OCI-LY1 (cell line): ENCODE measurements at regions not wholly inside any gene's neighbourhood (a gene's known extent, or its start where the extent isn't known, plus 50 kb on each side); places are given as distances from the start of the nearest gene placed in this dataset.

ENCODE experiments used
- H2AFZ ChIP-seq: fragments of 200-600 bp; sonication (generic), shearing (Covaris generic); 2 replicates; pipeline ENCODE4 v1.6.0; 2014; ENCODE audit warnings: antibody characterized with exemption, mild to moderate bottlenecking, low read length
- H3F3A ChIP-seq: fragments of 200-600 bp; sonication (generic), shearing (Covaris generic); 2 replicates; pipeline ENCODE4 v1.6.0; 2014; ENCODE audit warnings: mild to moderate bottlenecking, antibody characterized with exemption, low read length, moderate library complexity; ENCODE audit not compliant: insufficient read depth
- H3K27ac ChIP-seq: fragments of 200-600 bp; sonication (generic); 2 replicates; pipeline ENCODE4 v1.5.1; 2014; ENCODE audit warnings: low read length, mixed run types, mild to moderate bottlenecking, low read depth; ENCODE audit not compliant: poor library complexity, severe bottlenecking
- H3K27me3 ChIP-seq: fragments of 200-600 bp; sonication (generic); 2 replicates; pipeline ENCODE4 v1.6.0; 2014; ENCODE audit warnings: antibody characterized with exemption, mild to moderate bottlenecking, low read length, moderate library complexity; ENCODE audit not compliant: insufficient read depth
- H3K36me3 ChIP-seq: fragments of 200-600 bp; sonication (generic); 2 replicates; pipeline ENCODE4 v1.6.1; 2014; ENCODE audit warnings: mild to moderate bottlenecking, antibody characterized with exemption, low read length, moderate library complexity, mixed read lengths; ENCODE audit not compliant: insufficient read depth
- H3K4me1 ChIP-seq: fragments of 200-600 bp; sonication (generic); 2 replicates; pipeline ENCODE4 v1.5.1; 2014; ENCODE audit warnings: mild to moderate bottlenecking, low read length, moderate library complexity; ENCODE audit not compliant: insufficient read depth, severe bottlenecking
- H3K4me2 ChIP-seq: fragments of 200-600 bp; sonication (generic), shearing (Covaris generic); 2 replicates; pipeline ENCODE4 v1.6.1; 2014; ENCODE audit warnings: low read length
- H3K4me3 ChIP-seq: fragments of 200-600 bp; sonication (generic); 2 replicates; pipeline ENCODE4 v1.5.1; 2014; ENCODE audit warnings: low read length, low read depth, mild to moderate bottlenecking, mixed read lengths; ENCODE audit not compliant: poor library complexity, severe bottlenecking
- H3K79me2 ChIP-seq: fragments of 200-600 bp; shearing (Covaris generic); 2 replicates; pipeline ENCODE4 v1.6.1; 2016; ENCODE audit warnings: mixed run types, low read length, mixed read lengths; ENCODE audit not compliant: insufficient read depth
- H3K9ac ChIP-seq: fragments of 200-600 bp; sonication (generic), shearing (Covaris generic); 2 replicates; pipeline ENCODE4 v1.6.1; 2014; ENCODE audit warnings: mild to moderate bottlenecking, low read length, mixed read lengths
- H3K9me2 ChIP-seq: fragments of 200-600 bp; sonication (generic), shearing (Covaris generic); 2 replicates; pipeline ENCODE4 v1.6.1; 2014; ENCODE audit warnings: low read depth, mild to moderate bottlenecking, low read length, mixed read lengths
- H3K9me3 ChIP-seq: fragments of 200-600 bp; shearing (Covaris generic); 2 replicates; pipeline ENCODE4 v1.6.1; 2014; ENCODE audit warnings: low read length, mixed read lengths
- H4K20me1 ChIP-seq: fragments of 200-600 bp; sonication (generic), shearing (Covaris generic); 2 replicates; pipeline ENCODE4 v1.6.0; 2016; ENCODE audit warnings: mild to moderate bottlenecking, low read length; ENCODE audit not compliant: insufficient read depth
- EZH2 ChIP-seq: fragments of 200-600 bp; sonication (generic), shearing (Covaris generic); IDR thresholded peaks from 2 replicates; pipeline ENCODE4 v1.8.0; 2017; ENCODE audit warnings: borderline replicate concordance, mixed run types, mild to moderate bottlenecking, antibody characterized with exemption, low read length, moderate library complexity, mixed read lengths
- TF ChIP-seq, protein P1 (sequence below): fragments of 200-600 bp; sonication (generic), shearing (Covaris generic); IDR thresholded peaks from 2 replicates; pipeline ENCODE4 v1.5.1; 2017; ENCODE audit warnings: mild to moderate bottlenecking, antibody characterized with exemption, low read length, moderate library complexity, mixed read lengths

DNA sequence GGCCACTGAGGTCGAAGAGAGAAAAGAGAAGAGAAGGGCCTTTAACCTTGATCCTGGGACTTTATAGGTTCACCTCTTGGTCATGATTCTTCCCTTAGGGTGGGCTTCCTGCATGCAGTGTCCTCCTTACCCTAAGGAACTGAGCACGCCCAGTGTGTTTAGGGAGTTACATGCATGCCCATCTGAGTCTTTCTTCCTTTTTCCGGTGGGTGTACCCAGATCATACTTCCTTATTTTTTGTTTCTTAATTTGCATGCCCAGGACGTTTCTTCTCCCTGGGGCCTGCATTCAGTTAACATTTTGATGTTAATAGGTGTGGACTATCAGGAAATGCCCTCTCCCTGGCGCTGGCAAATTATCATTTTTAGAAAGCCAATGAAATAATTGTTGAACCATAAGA is 91.5 kb downstream of the HTR1B start:
- Histone ChIP-seq H4K20me1 (no peaks in the 10 kb centered on the region), H3K9me2 (no peaks in the 10 kb centered on the region), H2AFZ (no peak overlapping the region), H3F3A (no peaks in the 10 kb centered on the region), H3K79me2 (no peaks in the 10 kb centered on the region), H3K4me3 (no peak overlapping the region), H3K27me3 (no peaks in the 10 kb centered on the region), H3K9me3 (no peaks in the 10 kb centered on the region), H3K4me1 (no peaks in the 10 kb centered on the region), H3K9ac (no peak overlapping the region), H3K36me3 (no peaks in the 10 kb centered on the region), H3K27ac (no peak overlapping the region), H3K4me2 (no peak overlapping the region)
- TF ChIP-seq EZH2: no peak
- TF ChIP-seq, protein P1, sequence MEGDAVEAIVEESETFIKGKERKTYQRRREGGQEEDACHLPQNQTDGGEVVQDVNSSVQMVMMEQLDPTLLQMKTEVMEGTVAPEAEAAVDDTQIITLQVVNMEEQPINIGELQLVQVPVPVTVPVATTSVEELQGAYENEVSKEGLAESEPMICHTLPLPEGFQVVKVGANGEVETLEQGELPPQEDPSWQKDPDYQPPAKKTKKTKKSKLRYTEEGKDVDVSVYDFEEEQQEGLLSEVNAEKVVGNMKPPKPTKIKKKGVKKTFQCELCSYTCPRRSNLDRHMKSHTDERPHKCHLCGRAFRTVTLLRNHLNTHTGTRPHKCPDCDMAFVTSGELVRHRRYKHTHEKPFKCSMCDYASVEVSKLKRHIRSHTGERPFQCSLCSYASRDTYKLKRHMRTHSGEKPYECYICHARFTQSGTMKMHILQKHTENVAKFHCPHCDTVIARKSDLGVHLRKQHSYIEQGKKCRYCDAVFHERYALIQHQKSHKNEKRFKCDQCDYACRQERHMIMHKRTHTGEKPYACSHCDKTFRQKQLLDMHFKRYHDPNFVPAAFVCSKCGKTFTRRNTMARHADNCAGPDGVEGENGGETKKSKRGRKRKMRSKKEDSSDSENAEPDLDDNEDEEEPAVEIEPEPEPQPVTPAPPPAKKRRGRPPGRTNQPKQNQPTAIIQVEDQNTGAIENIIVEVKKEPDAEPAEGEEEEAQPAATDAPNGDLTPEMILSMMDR: no peak

DNA sequence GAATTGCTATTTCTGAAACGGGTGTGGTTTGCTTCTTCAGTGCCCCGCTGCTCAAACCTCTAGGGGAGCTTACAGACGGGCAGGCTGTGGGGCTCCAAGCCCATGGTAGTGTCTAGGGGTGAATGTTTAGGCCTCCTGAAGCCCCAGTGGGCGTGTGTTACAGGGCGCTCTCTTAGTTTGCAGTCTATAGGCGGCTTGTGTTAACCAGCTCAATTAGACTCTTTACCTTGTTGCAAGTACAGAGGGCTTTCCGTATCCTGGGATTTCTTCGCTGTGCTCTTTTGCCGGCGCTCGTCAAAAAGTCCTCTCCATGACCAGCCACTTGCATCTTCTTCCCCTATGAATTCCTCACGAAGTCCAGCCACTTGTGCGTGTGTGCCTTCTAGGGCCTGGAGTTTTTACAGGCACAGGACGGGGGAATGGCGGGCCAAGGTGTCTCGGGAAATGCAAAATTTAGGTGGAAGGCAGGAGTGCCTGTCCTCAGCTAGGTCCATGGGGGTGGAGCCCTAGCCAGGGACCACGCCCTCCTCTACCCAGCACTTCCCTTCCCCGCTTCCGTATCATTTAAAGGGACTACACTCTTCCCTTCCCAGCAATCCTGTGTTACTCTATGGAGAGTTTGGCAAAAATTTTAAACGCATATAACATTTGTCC is 94.5 kb downstream of the HTR1B start:
- Histone ChIP-seq H4K20me1 (no peaks in the 10 kb centered on the region), H3K27me3 (no peaks in the 10 kb centered on the region), H3K36me3 (no peaks in the 10 kb centered on the region), H3K9me3 (no peaks in the 10 kb centered on the region), H3K4me3 (no peak overlapping the region), H3K4me2 (no peak overlapping the region), H2AFZ (no peak overlapping the region), H3K27ac (no peak overlapping the region), H3K4me1 (no peaks in the 10 kb centered on the region), H3F3A (no peaks in the 10 kb centered on the region), H3K9me2 (no peaks in the 10 kb centered on the region), H3K9ac (no peak overlapping the region), H3K79me2 (no peaks in the 10 kb centered on the region)
- TF ChIP-seq EZH2: no peak

DNA sequence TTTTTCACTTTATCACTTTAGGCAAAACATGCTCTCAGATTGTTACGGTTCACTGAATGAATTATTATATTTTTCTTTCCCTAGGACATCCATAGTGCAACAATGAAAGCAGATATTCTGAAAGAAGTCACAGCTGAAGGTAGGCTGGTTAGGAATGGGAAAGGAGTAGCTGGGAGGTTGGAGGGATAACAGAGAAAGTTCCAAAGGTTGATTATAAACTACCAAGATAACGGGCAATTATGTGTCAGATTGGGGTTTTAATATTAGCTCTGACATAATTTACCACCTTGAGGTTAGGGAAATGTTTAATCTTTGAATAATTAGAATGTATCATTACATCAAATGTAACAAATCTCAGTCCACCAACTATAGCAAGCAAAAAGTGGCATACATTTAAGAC is 96.5 kb downstream of the HTR1B start:
- no peaks in the 10 kb centered on the region for H4K20me1 ChIP-seq
- no peaks in the 10 kb centered on the region for H3K9me2 ChIP-seq
- no peaks in the 10 kb centered on the region for H3K79me2 ChIP-seq
- no peaks in the 10 kb centered on the region for H3K27me3 ChIP-seq
- no peak overlapping the region for H3K9ac ChIP-seq
- no peaks in the 10 kb centered on the region for H3K9me3 ChIP-seq
- H2AFZ ChIP-seq: no peak overlapping the region
- H3K4me3 ChIP-seq: no peak overlapping the region
- no peaks in the 10 kb centered on the region for H3F3A ChIP-seq
- no peaks in the 10 kb centered on the region for H3K4me1 ChIP-seq
- H3K4me2 ChIP-seq: no peak overlapping the region
- H3K36me3 ChIP-seq: no peaks in the 10 kb centered on the region
- no peak overlapping the region for H3K27ac ChIP-seq
- TF ChIP-seq, protein P1: no peak
- no peak for TF ChIP-seq EZH2

DNA sequence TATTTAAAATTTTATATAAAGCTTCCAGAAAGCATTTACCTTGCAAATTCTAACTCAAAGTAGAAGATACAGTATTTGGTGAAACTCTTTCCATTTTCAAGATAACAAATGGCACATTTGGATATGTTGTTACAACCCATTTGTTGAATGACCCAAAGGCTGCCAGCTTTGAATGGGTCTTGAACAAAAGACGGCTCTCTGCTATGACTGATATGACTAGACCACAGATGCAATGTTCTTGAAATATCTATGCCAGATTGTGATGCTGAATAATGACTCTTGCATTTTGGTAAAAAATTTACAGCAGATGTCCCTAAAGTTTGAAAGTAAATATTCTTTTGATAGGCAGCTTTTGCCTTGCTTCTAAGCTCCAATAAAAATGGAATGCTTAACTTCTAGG is 99.6 kb downstream of the HTR1B start:
- Histone ChIP-seq H2AFZ (no peak overlapping the region), H3K4me1 (no peaks in the 10 kb centered on the region), H3K27ac (no peak overlapping the region), H3K9me3 (no peaks in the 10 kb centered on the region), H3K27me3 (no peaks in the 10 kb centered on the region), H3K4me2 (no peak overlapping the region), H3K79me2 (no peaks in the 10 kb centered on the region), H3F3A (no peaks in the 10 kb centered on the region), H3K9ac (no peak overlapping the region), H4K20me1 (no peaks in the 10 kb centered on the region), H3K9me2 (no peaks in the 10 kb centered on the region), H3K36me3 (no peaks in the 10 kb centered on the region), H3K4me3 (no peak overlapping the region)
- TF ChIP-seq, protein P1: no peak
- TF ChIP-seq EZH2: no peak
